ENCODE measurements at regions not wholly inside any gene's neighbourhood (a gene's known extent, or its start where the extent isn't known, plus 50 kb on each side); places are given as distances from the start of the nearest gene placed in this dataset.

- in situ Hi-C loops (cut with HindIII; ENCODE audit: low pct_unique_long_range_greater_than_20kb, low sequenced_read_pairs) = no loop called here
Measured at GRCh38 chr15:25529774-25530173, 91.0 kb upstream of the UBE3A start.

GRCh38 chr15:25527118-25527517 is 88.3 kb upstream of the UBE3A start:
- in situ Hi-C loops (cut with HindIII; ENCODE audit: low pct_unique_long_range_greater_than_20kb, low sequenced_read_pairs) = no loop called here
- no peak for DNase-seq (ENCODE audit: low read depth, low spot score)

More at GRCh38 chr15:25529774-25530173, 91.0 kb upstream of the UBE3A start:
- no peak for DNase-seq (ENCODE audit: low read depth, low spot score)

DNA sequence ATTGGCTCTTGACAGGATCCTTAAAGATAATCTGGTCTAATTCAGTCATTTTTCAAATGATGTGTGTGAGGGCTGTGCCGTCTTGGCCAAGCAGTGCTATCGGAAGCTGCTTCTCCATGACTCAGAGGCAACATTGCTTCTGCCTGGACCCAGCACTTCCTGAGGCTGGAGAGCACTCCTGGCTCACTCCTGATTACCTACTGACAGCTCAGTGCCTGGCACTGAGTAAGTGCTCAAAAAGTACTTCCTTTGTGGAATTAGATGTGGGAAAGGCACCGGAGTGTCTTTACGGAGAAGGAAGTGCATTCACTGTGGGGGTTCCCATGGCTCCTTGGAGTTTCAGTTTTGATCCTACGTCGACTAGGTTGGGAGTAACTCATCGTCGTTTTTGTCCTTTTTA is 86.9 kb upstream of the UBE3A start:
- in situ Hi-C loops (cut with HindIII; ENCODE audit: low pct_unique_long_range_greater_than_20kb, low sequenced_read_pairs) = no loop called here
- DNase-seq (ENCODE audit: low read depth, low spot score) = no peak

GRCh38 chr15:25515633-25516032 is 76.8 kb upstream of the UBE3A start:
- no peak for DNase-seq (ENCODE audit: low read depth, low spot score)
- in situ Hi-C loops (cut with HindIII; ENCODE audit: low pct_unique_long_range_greater_than_20kb, low sequenced_read_pairs) = no loop called here

GRCh38 chr15:25514522-25514921 is 75.7 kb upstream of the UBE3A start:
- no peak for DNase-seq (ENCODE audit: low read depth, low spot score)
- in situ Hi-C loops (cut with HindIII; ENCODE audit: low pct_unique_long_range_greater_than_20kb, low sequenced_read_pairs) = no loop called here

DNA sequence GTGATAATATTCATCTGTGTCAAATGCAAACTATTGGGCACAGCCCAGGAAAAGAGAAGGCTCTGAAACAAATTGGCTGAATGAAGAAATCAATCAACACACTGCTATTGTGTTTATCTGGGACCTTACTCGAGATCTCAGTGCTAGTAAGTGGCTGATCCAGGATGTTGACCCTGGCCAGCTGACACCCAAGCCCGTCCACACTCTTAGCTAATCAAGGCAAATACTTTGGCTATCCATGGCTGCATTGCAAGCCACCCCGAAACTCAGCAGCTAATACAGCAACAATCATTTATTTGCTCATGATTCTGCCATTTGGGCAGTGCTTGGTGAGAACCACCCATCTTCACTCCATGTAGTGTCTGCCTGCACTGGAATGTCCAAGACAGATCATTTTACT is 74.1 kb upstream of the UBE3A start:
- in situ Hi-C loops (cut with HindIII; ENCODE audit: low pct_unique_long_range_greater_than_20kb, low sequenced_read_pairs) = no loop called here
- DNase-seq (ENCODE audit: low read depth, low spot score) = no peak

- in situ Hi-C loops (cut with HindIII; ENCODE audit: low pct_unique_long_range_greater_than_20kb, low sequenced_read_pairs) = no loop called here
- DNase-seq (ENCODE audit: low read depth, low spot score) = no peak
Measured at GRCh38 chr15:25510146-25510545, 71.3 kb upstream of the UBE3A start.

GRCh38 chr15:25509703-25510102 is 70.9 kb upstream of the UBE3A start:
- in situ Hi-C loops (cut with HindIII; ENCODE audit: low pct_unique_long_range_greater_than_20kb, low sequenced_read_pairs) = no loop called here
- DNase-seq (ENCODE audit: low read depth, low spot score) = no peak

DNA sequence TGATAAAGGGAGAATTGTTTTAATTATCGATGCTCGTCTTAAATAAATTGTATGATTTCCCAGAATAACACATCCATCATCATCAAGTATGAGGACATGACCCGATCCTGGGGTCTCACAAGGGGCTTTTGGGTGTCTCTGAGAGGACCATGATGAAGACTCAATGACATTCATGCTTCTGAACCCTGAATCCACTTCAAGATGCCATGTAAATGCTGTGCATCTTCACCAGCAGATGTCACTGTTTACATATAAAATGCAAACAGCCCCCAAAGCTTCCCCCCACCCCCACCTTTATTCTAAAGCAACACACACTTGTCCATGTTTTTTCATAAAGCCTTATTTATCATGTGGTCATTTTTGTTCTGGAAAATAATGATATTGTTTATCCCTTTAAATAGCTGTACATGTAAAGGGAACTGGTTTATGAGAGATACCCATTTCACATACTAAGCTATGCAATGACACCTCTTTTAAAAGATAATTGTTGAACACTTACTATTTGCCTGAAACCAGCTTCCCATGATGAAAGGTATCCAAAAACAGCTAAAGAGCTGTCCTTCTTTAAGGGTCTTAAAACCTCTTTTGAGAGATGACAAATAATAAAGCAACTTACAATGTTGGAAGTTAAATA is 69.7 kb upstream of the UBE3A start:
- in situ Hi-C loops (cut with HindIII; ENCODE audit: low pct_unique_long_range_greater_than_20kb, low sequenced_read_pairs) = no loop called here
- peak; percentile 67 for DNase-seq (ENCODE audit: low read depth, low spot score)

- in situ Hi-C loops (cut with HindIII; ENCODE audit: low pct_unique_long_range_greater_than_20kb, low sequenced_read_pairs) = no loop called here
- peak; percentile 35 for DNase-seq (ENCODE audit: low read depth, low spot score)
Measured at GRCh38 chr15:25504307-25504706, 65.5 kb upstream of the UBE3A start.

DNA sequence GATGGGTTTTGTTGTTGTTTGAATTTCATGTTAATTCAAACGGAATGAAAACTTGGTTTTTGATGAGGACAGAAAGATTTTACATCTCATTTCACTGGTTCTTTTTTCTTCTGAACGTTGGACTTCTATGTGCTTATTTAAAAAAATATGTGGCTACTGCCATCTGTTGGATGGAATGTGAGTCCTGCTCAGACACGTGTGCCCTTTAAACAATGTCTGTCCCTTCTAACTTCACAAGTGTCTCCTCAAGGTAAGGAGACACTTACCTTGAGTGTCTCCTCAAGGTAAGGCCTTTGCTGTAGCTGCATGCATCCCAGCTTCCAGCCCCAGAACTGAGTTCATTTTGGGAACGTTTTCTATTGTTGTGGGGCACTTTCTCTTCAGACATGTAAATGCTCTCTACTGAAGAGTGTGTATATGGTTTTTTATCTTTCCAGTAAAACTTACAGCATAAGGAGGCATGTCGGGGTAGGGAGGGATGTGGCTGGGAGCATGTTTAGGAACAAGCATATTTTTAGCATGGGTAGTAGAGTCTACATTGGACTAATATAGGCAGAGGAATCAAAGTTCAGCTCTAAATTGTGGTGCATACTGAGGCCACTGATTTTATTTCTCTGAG is 63.1 kb upstream of the UBE3A start:
- DNase-seq (ENCODE audit: low read depth, low spot score) = peak; percentile 57
- in situ Hi-C loops (cut with HindIII; ENCODE audit: low pct_unique_long_range_greater_than_20kb, low sequenced_read_pairs) = no loop called here

DNA sequence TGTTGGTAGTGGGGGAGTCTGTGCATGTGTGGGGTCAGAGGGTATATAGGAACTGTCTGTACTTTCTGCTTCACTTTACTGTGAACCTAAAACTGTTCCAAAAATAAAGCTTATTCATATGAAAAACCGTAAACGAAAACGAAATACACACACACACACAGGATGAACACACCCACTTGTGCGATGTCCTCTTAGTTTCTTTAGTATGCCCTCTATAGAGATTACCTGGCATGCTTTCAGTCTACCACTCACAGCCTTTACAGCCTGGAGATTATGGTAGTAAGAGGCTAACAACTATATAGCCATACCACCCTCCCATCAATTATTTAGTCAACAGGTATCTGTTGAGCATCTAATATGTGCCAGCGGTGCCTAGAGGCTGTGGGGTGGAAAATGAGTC is 60.0 kb upstream of the UBE3A start:
- no peak for DNase-seq (ENCODE audit: low read depth, low spot score)
- in situ Hi-C loops (cut with HindIII; ENCODE audit: low pct_unique_long_range_greater_than_20kb, low sequenced_read_pairs) = no loop called here

DNA sequence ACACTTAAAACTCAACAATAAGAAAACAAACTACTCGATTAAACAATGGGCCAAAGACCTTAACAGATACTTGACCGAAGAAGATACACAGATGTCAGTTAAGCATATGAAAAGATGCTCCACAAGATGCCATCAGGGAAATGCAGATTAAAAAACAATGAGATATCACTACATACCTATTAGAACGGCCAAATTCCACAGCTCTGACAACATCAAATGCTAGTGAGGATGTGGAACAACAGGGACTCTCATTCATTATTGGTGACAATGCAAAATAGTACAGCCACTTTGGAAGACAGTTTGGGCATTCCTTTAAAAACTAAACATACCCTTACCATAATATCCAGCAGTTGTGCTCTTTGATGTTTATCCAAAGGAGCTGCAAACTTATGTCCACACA is 59.1 kb upstream of the UBE3A start:
- no peak for DNase-seq (ENCODE audit: low read depth, low spot score)
- in situ Hi-C loops (cut with HindIII; ENCODE audit: low pct_unique_long_range_greater_than_20kb, low sequenced_read_pairs) = no loop called here

- no peak for DNase-seq (ENCODE audit: low read depth, low spot score)
- in situ Hi-C loops (cut with HindIII; ENCODE audit: low pct_unique_long_range_greater_than_20kb, low sequenced_read_pairs) = no loop called here
Measured at GRCh38 chr15:25493823-25494526, 55.2 kb upstream of the UBE3A start.

- in situ Hi-C loops (cut with HindIII; ENCODE audit: low pct_unique_long_range_greater_than_20kb, low sequenced_read_pairs) = no loop called here
Measured at GRCh38 chr15:25492315-25492714, 53.5 kb upstream of the UBE3A start.

More at GRCh38 chr15:25492315-25492714, 53.5 kb upstream of the UBE3A start:
- no peak for DNase-seq (ENCODE audit: low read depth, low spot score)
